NCI-H2107 treated with DMSO at 0.1 percent for 48 hours (cell line): ENCODE measurements at regions not wholly inside any gene's neighbourhood (a gene's known extent, or its start where the extent isn't known, plus 50 kb on each side); places are given as distances from the start of the nearest gene placed in this dataset.

Experiments
- DNase-seq: peaks from one replicate; lab custom pipeline; 2025; ENCODE audit not compliant: unreplicated experiment; lab: John Stamatoyannopoulos, UW

GRCh38 chr10:33401300-33401699, 66.8 kb upstream of the NRP1 start:
- no peak for DNase-seq

- DNase-seq: no peak
Measured at GRCh38 chr10:33398796-33399195, 64.3 kb upstream of the NRP1 start.

DNA sequence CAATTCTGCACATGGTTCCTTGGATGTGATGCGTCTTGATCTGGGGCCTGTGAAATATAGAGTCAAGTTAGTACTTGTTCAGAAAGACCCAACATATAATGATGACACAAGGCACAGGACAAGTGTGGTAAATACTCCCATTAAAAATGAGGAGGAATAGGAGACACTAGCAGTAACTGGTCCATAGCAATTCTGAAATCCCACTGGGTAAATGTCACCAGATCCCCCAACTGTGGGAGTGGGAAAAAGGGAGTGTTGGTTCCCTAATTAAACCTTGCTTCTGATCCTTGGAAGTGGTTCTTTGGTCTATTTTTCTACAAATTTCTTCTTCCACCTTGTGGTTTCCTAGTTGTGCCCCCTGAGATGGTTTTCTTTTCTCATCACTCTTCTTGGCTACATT, 62.5 kb upstream of the NRP1 start:
- no peak for DNase-seq

GRCh38 chr10:33396279-33396678, 61.8 kb upstream of the NRP1 start:
- DNase-seq: no peak

DNA sequence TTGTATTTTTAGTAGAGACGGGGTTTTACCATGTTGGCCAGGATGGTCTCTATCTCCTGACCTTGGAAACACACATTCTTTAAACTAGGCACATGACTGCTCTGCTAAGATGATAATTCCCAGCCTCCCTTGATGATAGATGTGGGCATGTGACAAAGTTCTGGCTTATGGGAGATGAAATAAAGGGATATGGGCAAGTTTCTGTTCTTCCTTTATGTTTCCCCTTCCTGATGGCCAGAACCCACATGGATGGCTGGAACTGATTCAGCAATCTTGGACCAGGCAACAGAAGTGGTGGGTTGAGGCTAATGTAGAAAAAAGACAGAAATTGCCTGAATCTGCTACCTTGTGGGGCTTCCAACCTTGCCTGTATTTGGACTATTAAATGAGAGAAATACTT, 60.7 kb upstream of the NRP1 start:
- DNase-seq: no peak

DNA sequence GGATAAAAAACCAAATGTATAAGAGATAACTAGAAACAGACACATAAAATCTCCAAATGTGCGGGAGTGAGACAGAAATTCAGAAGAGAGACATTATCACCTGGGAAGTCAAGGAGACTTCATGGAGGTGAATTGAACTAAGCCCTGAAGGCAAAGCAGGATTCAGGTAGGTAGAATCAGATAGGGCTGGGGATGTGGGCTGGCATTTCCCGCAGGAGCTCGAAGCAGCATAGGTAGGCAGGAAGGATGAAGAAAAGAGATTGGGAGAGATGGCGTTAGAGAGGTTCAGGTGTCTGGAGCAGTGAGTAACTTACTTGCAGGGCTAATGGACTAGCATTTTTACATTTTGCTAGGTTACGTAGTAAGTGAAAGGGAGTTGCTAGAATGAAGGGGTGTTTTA, 58.2 kb upstream of the NRP1 start:
- DNase-seq: no peak

- DNase-seq: no peak
Measured at GRCh38 chr10:33391611-33392465, 57.4 kb upstream of the NRP1 start.

GRCh38 chr10:33390046-33390445, 55.6 kb upstream of the NRP1 start:
- no peak for DNase-seq

DNA sequence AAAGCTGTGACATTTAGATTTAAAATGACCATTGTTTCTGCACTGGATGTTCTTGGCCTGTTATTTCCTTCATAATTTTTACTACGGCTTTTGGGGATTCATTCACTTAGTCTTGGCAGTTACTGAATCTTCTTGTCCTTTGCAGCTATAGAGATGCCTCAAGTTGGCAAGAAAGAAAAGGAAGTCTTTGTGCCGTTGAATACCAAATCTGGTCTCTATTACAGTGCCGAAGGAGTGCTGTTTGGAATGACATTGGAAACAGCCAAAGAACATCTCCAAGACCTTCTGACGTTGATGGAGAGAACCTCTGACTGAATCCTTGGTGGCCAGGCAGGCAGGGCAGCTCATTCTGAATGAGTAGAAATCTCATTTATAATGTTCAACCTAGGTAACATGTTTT, 54.3 kb upstream of the NRP1 start:
- no peak for DNase-seq

GRCh38 chr10:33388382-33388781, 53.9 kb upstream of the NRP1 start:
- no peak for DNase-seq

DNA sequence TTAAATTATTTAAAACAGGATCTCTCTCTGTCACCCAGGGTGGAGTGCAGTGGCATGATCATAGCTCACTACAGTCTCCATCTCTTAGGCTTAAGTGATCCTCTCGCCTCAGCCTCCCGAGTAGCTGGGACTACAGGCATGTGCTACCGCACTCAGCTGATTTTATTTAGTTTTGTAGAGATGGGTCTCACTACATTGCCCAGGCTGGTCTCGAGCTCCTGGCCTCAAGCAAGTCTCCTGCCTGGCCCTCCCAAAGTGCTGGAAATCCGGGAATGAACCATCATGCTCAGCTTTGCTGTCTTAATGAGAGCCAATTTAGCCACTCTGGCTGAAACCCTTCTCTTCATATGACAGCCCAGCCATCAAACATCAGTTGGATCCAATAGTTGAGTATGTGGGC, 53.3 kb upstream of the NRP1 start:
- DNase-seq: no peak

- DNase-seq: no peak
Measured at GRCh38 chr10:33386926-33387325, 52.5 kb upstream of the NRP1 start.

DNA sequence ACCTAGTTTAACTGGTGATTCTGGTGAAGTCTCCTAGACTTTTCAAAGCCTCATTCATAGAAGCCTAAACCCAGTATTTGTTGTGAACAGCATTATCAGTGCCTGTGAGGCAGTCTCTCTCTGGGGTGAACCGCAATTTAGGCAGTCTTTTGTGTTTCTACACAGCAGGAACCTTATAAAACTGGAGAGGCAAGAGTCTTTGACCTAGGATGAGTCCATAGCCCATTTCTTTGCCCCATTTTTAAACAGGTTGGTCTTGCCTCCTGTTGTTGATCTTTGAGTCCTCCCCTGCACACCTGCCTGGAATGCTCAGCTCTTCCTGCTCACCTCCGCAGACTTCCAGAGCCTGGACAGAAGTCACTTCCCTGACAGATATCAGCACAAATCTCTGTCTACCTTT, 51.2 kb upstream of the NRP1 start:
- DNase-seq: no peak

- no peak for DNase-seq
Measured at GRCh38 chr10:33385015-33385414, 50.5 kb upstream of the NRP1 start.
